Heart left ventricle (tissue), 16 donors: ENCODE measurements at regions not wholly inside any gene's neighbourhood (a gene's known extent, or its start where the extent isn't known, plus 50 kb on each side); places are given as distances from the start of the nearest gene placed in this dataset.

Source experiments
- ATAC-seq, 4 donors: fragments of 200-7000 bp; cut with Tn5 transposase; one replicate each; pipeline ENCODE4 v1.9.1; 2020 to 2022; ENCODE audit warnings: moderate library complexity in 4 of 4, mild to moderate bottlenecking in 3 of 4, moderate number of reproducible peaks in 1 of 4
- DNase-seq, 5 donors: peaks; one replicate each; pipeline ENCODE4 v3.0.0-alpha.2; 2020
- H3K27ac ChIP-seq, 12 donors: fragments of 200-600 bp; sonication (generic) in 4 of 12; one replicate each; pipeline versions ENCODE4 v1.5.0 to v1.8.0; 2016 to 2022; ENCODE audit warnings: mild to moderate bottlenecking in 2 of 12
- H3K27me3 ChIP-seq, 9 donors: fragments of 200-600 bp; sonication (generic) in 2 of 9; one replicate each; pipeline versions ENCODE4 v1.5.1 to v1.8.0; 2016 to 2022; ENCODE audit warnings: mild to moderate bottlenecking in 3 of 9
- H3K36me3 ChIP-seq, 9 donors: fragments of 200-600 bp; sonication (generic) in 2 of 9; one replicate each; pipeline versions ENCODE4 v1.5.0 to v1.8.0; 2018 to 2022; ENCODE audit warnings: mild to moderate bottlenecking in 2 of 9
- H3K4me1 ChIP-seq, 12 donors: fragments of 200-600 bp; sonication (generic) in 4 of 12; one replicate each; pipeline versions ENCODE4 v1.5.0 to v1.8.0; 2016 to 2022; ENCODE audit warnings: mild to moderate bottlenecking in 3 of 12
- H3K4me3 ChIP-seq, 12 donors: fragments of 200-600 bp; sonication (generic) in 4 of 12; one replicate each; pipeline versions ENCODE4 v1.5.0 to v1.8.0; 2017 to 2022; ENCODE audit warnings: mild to moderate bottlenecking in 9 of 12, moderate library complexity in 4 of 12
- H3K9me3 ChIP-seq, 12 donors: fragments of 200-600 bp; sonication (generic) in 4 of 12; one replicate each; pipeline versions ENCODE4 v1.5.0 to v1.8.0; 2016 to 2022; ENCODE audit warnings: mild to moderate bottlenecking in 1 of 12
- POLR2A ChIP-seq, 2 donors: fragments of 450-650 bp; IDR thresholded peaks; one replicate each; pipeline ENCODE4 v1.6.1; 2017; ENCODE audit warnings: antibody characterized with exemption in 2 of 2, mild to moderate bottlenecking in 2 of 2, moderate library complexity in 2 of 2
- WGBS, 4 donors: extraction: QIAGEN DNeasy Blood & Tissue Kit in 2 of 4; methylation state at CpG; one replicate each; pipeline versions ENCODE4 v1.1.5 to v1.1.7; 2013 to 2018; 5-methylcytosine and 5-hydroxymethylcytosine counted together
- intact Hi-C, 10 donors: fragments of 100-400 bp; cut with DNase I; formaldehyde crosslinking; loops; one replicate each; pipeline versions ENCODE4 v1.11.1 to v1.14.2; 2022
- TF ChIP-seq, protein P1 (sequence below), 12 donors: fragments of 200-600 bp; sonication (generic) in 4 of 12; IDR thresholded peaks; one replicate each; pipeline versions ENCODE4 v1.5.0 to v1.8.0; 2018 to 2022; ENCODE audit warnings: antibody characterized with exemption in 12 of 12, mild to moderate bottlenecking in 5 of 12
- donor health status: ischemic (EF 13 %, LVEDD 7.1; RV severe dilation, severe dysfunction).
- donor health status: healthy with polysubstance abuse.
- donor health status: DM: no; HTN: yes; CAD: no.
- donor health status: DM: no; HTN: no; CAD: no.
- donor health status: ischemic (EF 25% LVEDD 6.9; RV normal size, moderate dysfunction).
- donor health status: ischemic (EF 25% LVEDD 5.7; RV mildly dilated, moderate dysfunction).
- donor health status: healthy.
- donor health status: DM: yes; HTN: yes; CAD: no.
- donor health status: ischemic (EF 35%, LVEDD 5.7; RV mildly dilated, moderate dysfunction).
- donor health status: nonischemic (EF 11% LVEDD 7.7; RV severe dilation, severe dysfunction).
- donor health status: DM: yes; HTN: yes; CAD: no.
- donor health status: PGD.
- donor health status: ischemic (EF 29% LVEDD 5.4; RV normal size, mild dysfunction).
- donor health status: nonischemic (EF 23%, LVEDD 6.1; RV moderate dilation, normal function).

- ATAC-seq (no peak), DNase-seq (no peak)
- H3K27me3 ChIP-seq: no peaks in the 10 kb centered on the region
- peaks cover 0 to 8% (median 0%) of the 10 kb centered on the region in 12 donors for H3K9me3 ChIP-seq
- peaks cover 0 to 22% (median 10%) of the 10 kb centered on the region in 12 donors for H3K4me1 ChIP-seq
- H3K4me3 ChIP-seq: no peak overlapping the region
- no peak overlapping the region for H3K27ac ChIP-seq
- 89 to 96% (median 92%) methylated on average over 3 of the region's 3 CpGs for WGBS, 4 donors
- no peak for TF ChIP-seq POLR2A (IDR thresholded peaks at IDR 0.05)
- TF ChIP-seq, protein P1, sequence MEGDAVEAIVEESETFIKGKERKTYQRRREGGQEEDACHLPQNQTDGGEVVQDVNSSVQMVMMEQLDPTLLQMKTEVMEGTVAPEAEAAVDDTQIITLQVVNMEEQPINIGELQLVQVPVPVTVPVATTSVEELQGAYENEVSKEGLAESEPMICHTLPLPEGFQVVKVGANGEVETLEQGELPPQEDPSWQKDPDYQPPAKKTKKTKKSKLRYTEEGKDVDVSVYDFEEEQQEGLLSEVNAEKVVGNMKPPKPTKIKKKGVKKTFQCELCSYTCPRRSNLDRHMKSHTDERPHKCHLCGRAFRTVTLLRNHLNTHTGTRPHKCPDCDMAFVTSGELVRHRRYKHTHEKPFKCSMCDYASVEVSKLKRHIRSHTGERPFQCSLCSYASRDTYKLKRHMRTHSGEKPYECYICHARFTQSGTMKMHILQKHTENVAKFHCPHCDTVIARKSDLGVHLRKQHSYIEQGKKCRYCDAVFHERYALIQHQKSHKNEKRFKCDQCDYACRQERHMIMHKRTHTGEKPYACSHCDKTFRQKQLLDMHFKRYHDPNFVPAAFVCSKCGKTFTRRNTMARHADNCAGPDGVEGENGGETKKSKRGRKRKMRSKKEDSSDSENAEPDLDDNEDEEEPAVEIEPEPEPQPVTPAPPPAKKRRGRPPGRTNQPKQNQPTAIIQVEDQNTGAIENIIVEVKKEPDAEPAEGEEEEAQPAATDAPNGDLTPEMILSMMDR (IDR thresholded peaks at IDR 0.05): no peak
- H3K36me3 ChIP-seq: no peaks in the 10 kb centered on the region
- intact Hi-C loops: no loop called here
Measured at GRCh38 chr1:112271270-112271669, 124.7 kb upstream of the CTTNBP2NL start.

GRCh38 chr1:112272101-112272772 is 123.8 kb upstream of the CTTNBP2NL start:
- Histone ChIP-seq H3K9me3 (peaks cover 0 to 8% (median 0%) of the 10 kb centered on the region in 12 donors), H3K36me3 (no peaks in the 10 kb centered on the region), H3K27me3 (no peaks in the 10 kb centered on the region), H3K4me3 (no peak overlapping the region), H3K27ac (no peak overlapping the region), H3K4me1 (peaks cover 0 to 18% (median 10%) of the 10 kb centered on the region in 12 donors)
- whole genome bisulfite sequencing, 4 donors: 54 to 62% (median 55%) methylated on average over 6 of the region's 6 CpGs
- ATAC-seq: no peak
- intact Hi-C loops: no loop called here
- no peak for TF ChIP-seq POLR2A (IDR thresholded peaks at IDR 0.05)
- TF ChIP-seq, protein P1 (IDR thresholded peaks at IDR 0.05): no peak
- no peak for DNase-seq

- no peak for ATAC-seq
- Histone ChIP-seq H3K27me3 (peaks cover 0 to 3% (median 0%) of the 10 kb centered on the region in 9 donors), H3K4me3 (no peak overlapping the region), H3K36me3 (no peaks in the 10 kb centered on the region), H3K4me1 (no peaks in the 10 kb centered on the region), H3K27ac (no peak overlapping the region), H3K9me3 (no peaks in the 10 kb centered on the region)
- TF ChIP-seq, protein P1 (IDR thresholded peaks at IDR 0.05): no peak
- no peak for TF ChIP-seq POLR2A (IDR thresholded peaks at IDR 0.05)
- no peak for DNase-seq
- intact Hi-C loops: no loop called here
- 38 to 46% (median 43%) methylated on average over 2 of the region's 2 CpGs for WGBS, 4 donors
Measured at GRCh38 chr1:112284796-112285195, 111.2 kb upstream of the CTTNBP2NL start.

GRCh38 chr1:112285316-112285715 is 110.7 kb upstream of the CTTNBP2NL start:
- intact Hi-C loops: no loop called here
- no peak overlapping the region for H3K27ac ChIP-seq
- ATAC-seq (no peak), DNase-seq (no peak)
- no peaks in the 10 kb centered on the region for H3K4me1 ChIP-seq
- TF ChIP-seq, protein P1 (IDR thresholded peaks at IDR 0.05): no peak
- TF ChIP-seq POLR2A (IDR thresholded peaks at IDR 0.05): no peak
- H3K9me3 ChIP-seq: no peaks in the 10 kb centered on the region
- 78 to 87% (median 81%) methylated on average over 4 of the region's 4 CpGs for WGBS, 4 donors
- H3K27me3 ChIP-seq: peaks cover 0 to 3% (median 0%) of the 10 kb centered on the region in 9 donors
- H3K4me3 ChIP-seq: no peak overlapping the region
- H3K36me3 ChIP-seq: no peaks in the 10 kb centered on the region
